HG03159 (cell line): ENCODE measurements at regions not wholly inside any gene's neighbourhood (a gene's known extent, or its start where the extent isn't known, plus 50 kb on each side); places are given as distances from the start of the nearest gene placed in this dataset.

Experiments used
- ATAC-seq: cut with Tn5 transposase; IDR thresholded peaks from one replicate; pipeline ENCODE4 v1.9.1; 2021; ENCODE audit warnings: mild to moderate bottlenecking, moderate library complexity; ENCODE audit not compliant: unreplicated experiment

GRCh38 chr12:91868054-91868453, 277.6 kb downstream of the BTG1 start:
- ATAC-seq = no peak

DNA sequence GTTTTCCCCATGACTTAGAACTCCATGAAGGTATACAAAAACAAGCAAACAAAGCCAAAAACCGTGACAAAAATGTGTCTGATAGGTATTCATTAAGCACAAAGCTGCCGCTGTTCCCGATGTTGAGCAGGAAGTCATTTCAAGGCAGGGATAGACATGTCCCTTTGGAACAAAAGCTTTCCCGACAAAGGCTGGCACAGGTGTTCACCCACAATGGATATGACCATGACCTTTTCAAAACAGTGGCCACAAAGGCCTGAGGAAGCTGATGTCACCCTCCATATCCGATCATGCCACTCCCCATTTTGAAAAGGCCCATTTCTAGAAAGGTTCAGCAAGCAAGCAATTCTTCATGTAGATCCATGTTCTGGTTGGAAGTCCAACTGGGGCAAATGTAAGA, 279.1 kb downstream of the BTG1 start:
- ATAC-seq = no peak

DNA sequence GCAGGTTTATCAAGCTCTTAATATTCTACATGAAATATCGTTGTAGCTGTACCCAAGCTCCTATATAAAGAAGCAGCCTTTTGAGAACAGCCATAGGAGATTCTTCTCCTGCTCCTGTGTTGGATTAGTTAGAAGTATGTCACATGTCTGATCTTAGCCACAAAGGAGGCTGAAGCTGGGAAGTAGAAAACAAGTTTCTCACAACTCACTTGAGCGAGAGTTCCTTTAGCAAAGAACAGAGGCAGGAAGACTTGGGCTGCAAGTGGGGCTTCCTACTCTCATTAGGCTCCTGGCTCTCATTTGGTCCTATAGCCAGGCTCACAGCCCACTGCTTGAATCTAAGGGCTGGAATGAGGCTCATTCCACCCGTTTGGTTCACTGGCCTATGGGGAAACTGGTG, 281.9 kb downstream of the BTG1 start:
- no peak for ATAC-seq

DNA sequence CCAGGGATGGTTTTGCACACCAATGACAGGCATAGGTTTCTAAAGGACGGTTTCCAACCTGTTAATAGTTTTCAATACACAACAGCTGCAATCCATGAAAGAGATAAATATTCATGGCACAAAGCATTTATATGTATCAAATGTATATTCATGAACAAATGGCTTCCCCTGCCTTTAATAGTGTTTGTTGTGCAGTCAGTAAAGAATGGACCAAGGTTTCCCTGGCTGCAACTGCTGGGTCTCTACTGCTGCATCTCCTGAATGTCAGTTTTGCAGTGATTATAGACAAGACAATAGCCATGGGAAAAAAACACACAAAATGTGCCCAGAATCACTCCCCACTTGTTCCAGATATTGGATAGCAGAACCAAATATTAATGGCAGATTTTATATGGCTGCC, 284.1 kb downstream of the BTG1 start:
- ATAC-seq = no peak

- no peak for ATAC-seq
These were observed 286.3 kb downstream of the BTG1 start for GRCh38 chr12:91859347-91859746.

DNA sequence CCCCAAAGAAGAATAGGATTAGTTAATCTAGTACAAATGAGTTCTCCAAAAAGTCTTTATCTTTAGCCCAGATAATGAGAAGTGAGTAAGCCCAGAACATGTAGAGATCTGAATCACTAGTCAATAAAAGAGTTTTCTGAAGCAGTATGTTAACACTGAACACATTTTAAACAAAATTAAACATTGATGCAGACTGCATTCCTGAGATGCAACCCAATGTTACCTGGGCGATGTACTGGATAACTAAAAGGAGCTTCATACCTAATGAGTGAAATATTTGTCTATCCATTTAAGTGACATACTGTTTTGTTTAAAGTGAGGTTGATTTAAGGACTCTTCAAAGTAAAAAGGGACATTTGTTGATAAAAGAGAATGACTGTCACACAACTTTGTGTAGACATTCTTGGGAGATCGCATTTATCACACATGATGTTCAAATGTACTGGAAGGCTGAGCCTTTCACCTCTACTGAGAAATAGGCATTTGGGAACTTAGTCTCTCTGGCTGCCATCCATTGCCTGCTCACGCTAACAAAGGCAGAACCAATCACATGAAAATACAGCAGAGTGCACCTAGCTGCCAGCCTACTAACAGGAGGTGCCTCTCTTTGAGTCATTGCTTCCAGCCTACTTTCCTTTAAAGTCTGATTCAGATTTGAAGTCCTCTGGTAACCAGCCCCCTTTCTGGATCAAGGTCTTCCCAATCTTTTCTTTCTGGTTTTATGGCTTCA, 287.7 kb downstream of the BTG1 start:
- ATAC-seq = no peak

GRCh38 chr12:91854725-91855124, 290.9 kb downstream of the BTG1 start:
- no peak for ATAC-seq

DNA sequence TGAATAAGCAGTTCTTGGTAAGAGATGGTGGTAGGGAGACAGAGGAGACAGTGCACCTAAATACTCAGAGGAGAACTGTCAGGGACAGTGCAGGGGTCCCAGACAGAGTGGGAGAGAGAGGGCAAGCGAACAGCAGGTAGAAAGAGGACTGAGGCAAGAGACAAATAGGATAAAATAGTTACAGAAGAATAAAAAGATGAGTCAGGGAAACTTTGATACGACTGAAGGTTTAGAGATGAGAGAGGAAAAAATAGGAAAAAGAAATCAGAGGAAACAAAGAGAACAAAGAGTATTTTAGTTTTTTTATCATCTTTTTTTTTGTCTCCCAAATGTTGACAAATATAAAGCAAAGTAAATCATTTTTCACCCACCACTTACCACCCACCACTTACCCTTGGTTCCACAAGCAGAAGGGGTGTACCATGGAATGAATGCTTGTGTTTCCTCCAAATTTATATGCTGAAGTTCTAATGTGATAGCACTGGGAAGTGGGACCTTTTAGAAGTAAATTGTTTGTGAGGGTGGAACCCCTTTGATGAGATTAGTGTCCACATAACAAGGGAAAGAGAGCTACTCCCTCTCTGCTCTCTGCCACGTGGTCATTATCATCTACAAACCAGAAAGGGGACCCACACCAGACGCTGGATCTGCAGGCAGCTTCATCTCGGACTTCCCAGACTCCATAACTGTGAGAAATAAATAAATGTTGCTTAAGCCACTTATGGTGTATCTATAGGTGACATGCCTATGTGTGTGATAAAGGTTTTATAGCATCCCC, 292.1 kb downstream of the BTG1 start:
- ATAC-seq = no peak

DNA sequence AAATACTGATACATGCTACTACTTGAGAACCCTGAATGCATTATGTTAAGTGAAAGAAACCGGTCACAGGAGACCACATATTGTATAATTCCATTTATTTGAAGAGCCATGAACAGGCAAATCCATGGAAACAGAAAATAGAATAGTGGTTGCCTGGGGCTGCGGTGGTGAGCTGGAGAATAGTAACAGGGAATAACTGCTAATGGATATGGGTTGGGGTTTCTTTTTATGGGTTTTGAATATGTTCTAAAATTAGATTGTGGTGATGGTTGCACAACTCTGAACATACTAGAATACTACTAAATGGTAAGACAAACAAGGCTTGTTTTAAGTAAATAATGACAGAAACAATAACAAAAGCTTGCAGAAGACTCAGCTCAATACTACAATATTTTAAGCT, 293.0 kb downstream of the BTG1 start:
- no peak for ATAC-seq

DNA sequence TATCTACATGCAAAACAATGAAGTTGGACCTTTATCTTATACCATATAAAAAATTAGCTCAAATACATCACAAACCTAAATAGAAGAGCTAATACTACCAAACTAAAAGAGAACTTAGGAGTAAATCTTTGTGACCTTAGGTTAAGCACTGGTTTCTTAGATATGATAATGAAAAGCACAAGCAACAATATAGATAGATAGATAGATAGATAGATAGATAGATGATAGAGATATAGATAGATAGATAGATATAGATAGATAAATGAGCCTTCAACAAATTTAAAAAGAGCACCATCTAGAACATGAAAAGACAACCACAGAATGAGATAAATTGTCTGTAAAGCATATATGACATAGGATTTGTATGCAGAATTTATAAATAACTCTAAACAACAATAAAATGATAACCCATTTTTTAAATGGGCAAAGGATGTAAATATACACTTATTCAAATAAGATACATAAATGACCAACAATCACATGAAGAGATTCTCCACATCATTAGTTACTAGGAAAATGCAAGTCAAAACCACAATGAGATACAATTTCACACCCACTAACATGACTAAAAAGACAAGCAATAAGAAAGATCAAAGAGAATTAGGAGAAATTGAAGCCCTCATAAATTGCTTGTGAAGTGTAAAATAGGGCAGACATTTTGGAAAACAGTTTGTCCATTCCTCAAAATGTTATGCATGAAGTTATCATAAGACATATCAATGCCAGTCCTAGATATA, 293.7 kb downstream of the BTG1 start:
- no peak for ATAC-seq

GRCh38 chr12:91846466-91847055, 299.1 kb downstream of the BTG1 start:
- ATAC-seq = no peak

DNA sequence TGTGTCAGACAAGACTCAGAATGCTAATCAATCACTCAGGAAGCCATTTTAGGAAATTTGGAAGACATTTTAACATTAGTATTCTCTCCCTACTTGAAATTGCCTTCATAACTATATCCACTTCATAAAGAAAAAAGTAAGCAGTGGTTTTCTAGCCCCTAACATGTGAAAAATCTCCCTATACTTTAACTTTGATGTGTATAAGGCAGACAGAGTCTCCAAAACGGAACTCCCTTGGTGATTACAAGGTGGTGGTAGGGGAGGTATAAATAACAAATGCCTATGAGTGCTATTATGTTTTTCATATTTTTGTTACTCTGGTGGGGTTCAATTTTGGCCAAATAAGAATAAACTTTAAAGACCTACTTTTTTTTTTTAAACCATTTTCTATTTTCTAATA, 300.3 kb downstream of the BTG1 start:
- no peak for ATAC-seq

DNA sequence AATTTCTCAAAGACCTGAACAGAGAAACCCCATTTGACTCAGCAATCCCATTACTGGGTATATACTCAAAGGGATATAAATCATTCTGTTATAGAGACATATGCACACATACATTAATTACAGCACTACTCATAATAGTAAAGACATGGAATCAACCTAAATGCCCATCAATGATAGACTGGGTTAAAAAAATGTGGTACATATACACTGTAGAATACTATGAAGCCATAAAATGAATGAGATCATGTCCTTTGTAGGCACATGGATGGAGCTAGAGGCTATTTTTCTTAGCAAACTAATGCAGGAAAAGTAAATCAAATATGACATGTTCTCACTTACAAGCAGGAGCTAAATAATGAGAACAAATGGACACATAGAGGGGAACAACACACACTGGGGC, 303.8 kb downstream of the BTG1 start:
- ATAC-seq = no peak

DNA sequence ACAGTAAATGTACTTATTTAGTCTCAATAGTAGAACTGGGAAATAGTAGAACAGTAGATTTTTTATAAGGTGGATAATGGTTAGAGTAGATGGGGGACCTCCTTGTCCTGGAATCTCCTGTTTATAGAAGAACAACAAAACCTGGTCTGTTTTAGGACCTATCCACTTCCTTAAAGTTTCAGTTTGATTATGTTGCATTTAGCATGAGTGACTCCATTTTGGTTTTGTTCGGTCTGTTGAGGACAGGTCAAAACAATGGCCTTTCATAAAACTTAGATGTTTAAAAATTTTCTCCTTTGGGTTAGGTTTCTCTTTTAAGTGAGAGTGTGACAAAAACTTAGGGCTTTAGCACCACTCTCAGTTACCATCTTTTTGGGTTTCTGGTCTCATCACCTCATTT, 308.9 kb downstream of the BTG1 start:
- no peak for ATAC-seq

DNA sequence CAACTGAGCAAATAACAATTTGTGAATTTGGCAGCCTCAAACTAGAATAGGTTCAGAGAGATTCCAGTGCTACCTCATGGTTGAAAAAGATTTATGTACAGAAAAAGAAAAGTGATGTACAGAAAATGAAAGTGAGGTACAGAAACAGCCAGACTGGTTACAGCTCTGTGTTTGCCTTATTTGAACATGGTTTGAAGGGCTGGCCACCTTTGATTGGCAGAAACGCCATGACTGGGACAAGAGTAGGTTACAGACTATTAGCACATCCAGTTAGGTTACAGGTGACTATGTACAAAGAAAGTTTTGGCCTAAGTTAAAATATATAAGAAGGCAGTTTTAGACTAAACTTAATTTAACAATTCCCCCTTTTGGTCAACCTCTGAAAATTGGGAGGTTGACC, 309.4 kb downstream of the BTG1 start:
- no peak for ATAC-seq

- no peak for ATAC-seq
These were observed 310.0 kb downstream of the BTG1 start for GRCh38 chr12:91835693-91836092.

DNA sequence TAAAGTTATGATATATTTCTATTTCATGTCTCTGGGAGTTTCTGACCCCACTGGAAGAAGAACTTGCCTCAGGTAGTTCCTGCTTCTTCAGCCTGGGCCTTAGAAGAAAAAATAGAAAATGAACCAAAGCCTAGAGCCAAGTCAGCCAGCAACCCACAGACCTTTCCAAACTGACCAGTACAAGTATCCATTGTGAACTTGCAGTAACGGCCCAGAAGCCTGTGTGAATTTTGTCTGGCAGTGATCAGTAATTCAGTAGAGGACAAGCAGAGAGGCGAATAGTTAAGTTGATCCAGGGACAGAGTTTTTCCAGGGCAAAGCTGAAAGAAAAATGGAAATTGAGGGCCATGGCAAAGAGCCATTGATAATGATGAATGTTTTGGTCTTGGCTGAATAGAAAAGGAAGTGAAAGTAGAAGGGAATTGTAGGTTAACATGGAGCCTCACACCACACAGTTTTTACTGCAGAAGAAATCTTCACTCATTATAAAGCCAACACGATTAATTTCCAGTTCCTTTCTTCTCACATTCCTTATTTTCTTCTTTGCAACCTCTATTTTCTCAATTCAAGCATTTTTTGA, 311.8 kb downstream of the BTG1 start:
- no peak for ATAC-seq

DNA sequence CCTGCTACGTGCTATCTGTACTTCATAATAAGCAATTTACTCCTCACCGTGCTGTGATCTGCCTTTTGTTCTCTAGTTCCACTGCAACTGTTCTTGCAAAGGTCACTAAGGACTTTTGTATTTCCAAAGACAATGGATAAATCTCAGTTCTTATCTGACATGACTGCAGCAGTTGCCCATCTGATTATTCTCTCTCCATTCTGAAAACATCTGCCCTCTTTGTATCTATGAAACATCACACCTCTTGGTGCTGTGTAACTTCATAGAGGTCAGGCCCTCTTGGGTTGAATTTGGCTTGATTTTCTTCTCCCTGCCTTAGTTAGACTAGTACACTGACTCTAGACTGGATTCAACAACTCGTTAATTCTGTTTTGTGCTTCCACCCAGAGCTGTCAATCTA, 319.6 kb downstream of the BTG1 start:
- no peak for ATAC-seq

DNA sequence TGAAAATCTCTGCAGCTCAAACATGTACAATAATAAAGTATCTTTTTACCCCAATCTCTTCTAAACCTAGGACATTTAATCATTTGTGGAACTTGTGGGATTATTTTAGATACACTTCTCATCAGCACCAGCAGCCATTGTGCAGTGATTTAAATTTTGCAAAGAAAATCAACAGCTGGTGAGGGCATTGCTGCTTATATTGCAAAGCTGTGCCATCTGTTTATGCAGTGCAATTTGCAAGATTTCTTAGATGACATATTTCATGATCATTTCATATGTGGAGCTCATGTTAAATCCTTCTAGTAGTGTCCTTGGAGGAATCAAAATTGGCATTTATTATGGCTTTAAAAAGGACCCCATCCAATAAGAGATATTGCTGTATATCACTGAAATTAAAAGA, 320.7 kb downstream of the BTG1 start:
- no peak for ATAC-seq

DNA sequence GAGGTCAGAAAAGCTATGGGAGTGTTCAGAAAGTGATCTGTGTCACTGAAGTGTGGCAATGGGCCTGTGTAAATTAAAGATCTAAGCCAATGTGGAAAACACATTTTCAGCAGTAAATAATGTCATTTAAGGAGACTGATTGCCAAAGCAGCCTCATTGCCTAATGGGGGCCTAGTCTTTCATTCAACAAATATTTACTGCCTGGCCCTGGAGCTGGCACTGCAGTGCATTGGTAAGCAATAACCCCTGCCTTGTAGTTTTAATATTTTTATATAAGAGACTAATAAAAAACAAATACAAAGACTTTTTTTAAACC, 326.6 kb downstream of the BTG1 start:
- no peak for ATAC-seq
